HL-60 (cell line): ENCODE measurements at regions not wholly inside any gene's neighbourhood (a gene's known extent, or its start where the extent isn't known, plus 50 kb on each side); places are given as distances from the start of the nearest gene placed in this dataset.

Source experiments
- GABPA ChIP-seq: IDR thresholded peaks from 2 replicates; pipeline ENCODE4 v1.6.1; 2012; ENCODE audit warnings: low read depth
- POLR2AphosphoS5 ChIP-seq: IDR thresholded peaks from 2 replicates; pipeline ENCODE4 v1.6.1; 2012; ENCODE audit warnings: low read depth
- SPI1 ChIP-seq: IDR thresholded peaks from 2 replicates; pipeline ENCODE4 v1.6.1; 2012; ENCODE audit warnings: low read depth, mild to moderate bottlenecking, borderline replicate concordance
- TF ChIP-seq, protein P1 (sequence below): IDR thresholded peaks from one replicate; pipeline ENCODE4 v1.5.1; 2011; ENCODE audit warnings: low read length, control low read depth, inconsistent platforms; ENCODE audit not compliant: insufficient read depth
- TF ChIP-seq, protein P2 (sequence below): IDR thresholded peaks from 2 replicates; pipeline ENCODE4 v1.6.1; 2012; ENCODE audit warnings: low read depth; ENCODE audit not compliant: insufficient replicate concordance

DNA sequence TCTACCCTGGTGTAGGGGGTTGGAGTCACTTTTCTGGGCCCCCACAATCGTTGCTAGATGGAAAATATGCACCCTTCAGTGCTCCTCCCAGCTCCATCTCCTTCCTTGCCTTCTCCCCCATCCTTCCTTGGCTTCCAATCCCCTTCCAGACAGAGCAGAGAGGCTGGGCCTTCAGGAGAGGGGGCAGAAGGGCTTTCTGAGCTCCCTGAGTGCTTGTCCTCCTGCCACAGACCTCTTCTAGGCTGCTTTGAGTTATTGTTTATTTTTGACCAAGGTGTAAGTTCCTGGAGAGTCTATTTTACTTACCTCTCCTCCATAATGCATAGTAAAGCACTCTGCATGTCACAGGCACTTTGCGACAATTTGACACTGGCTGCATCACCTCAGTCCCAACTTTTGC lies 96.4 kb upstream of the CNKSR3 start:
- TF ChIP-seq, protein P1, sequence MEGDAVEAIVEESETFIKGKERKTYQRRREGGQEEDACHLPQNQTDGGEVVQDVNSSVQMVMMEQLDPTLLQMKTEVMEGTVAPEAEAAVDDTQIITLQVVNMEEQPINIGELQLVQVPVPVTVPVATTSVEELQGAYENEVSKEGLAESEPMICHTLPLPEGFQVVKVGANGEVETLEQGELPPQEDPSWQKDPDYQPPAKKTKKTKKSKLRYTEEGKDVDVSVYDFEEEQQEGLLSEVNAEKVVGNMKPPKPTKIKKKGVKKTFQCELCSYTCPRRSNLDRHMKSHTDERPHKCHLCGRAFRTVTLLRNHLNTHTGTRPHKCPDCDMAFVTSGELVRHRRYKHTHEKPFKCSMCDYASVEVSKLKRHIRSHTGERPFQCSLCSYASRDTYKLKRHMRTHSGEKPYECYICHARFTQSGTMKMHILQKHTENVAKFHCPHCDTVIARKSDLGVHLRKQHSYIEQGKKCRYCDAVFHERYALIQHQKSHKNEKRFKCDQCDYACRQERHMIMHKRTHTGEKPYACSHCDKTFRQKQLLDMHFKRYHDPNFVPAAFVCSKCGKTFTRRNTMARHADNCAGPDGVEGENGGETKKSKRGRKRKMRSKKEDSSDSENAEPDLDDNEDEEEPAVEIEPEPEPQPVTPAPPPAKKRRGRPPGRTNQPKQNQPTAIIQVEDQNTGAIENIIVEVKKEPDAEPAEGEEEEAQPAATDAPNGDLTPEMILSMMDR: no peak
- TF ChIP-seq GABPA (no peak), POLR2AphosphoS5 (no peak), SPI1 (no peak)
- TF ChIP-seq, protein P2, sequence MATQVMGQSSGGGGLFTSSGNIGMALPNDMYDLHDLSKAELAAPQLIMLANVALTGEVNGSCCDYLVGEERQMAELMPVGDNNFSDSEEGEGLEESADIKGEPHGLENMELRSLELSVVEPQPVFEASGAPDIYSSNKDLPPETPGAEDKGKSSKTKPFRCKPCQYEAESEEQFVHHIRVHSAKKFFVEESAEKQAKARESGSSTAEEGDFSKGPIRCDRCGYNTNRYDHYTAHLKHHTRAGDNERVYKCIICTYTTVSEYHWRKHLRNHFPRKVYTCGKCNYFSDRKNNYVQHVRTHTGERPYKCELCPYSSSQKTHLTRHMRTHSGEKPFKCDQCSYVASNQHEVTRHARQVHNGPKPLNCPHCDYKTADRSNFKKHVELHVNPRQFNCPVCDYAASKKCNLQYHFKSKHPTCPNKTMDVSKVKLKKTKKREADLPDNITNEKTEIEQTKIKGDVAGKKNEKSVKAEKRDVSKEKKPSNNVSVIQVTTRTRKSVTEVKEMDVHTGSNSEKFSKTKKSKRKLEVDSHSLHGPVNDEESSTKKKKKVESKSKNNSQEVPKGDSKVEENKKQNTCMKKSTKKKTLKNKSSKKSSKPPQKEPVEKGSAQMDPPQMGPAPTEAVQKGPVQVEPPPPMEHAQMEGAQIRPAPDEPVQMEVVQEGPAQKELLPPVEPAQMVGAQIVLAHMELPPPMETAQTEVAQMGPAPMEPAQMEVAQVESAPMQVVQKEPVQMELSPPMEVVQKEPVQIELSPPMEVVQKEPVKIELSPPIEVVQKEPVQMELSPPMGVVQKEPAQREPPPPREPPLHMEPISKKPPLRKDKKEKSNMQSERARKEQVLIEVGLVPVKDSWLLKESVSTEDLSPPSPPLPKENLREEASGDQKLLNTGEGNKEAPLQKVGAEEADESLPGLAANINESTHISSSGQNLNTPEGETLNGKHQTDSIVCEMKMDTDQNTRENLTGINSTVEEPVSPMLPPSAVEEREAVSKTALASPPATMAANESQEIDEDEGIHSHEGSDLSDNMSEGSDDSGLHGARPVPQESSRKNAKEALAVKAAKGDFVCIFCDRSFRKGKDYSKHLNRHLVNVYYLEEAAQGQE: no peak
